ENCODE measurements at regions not wholly inside any gene's neighbourhood (a gene's known extent, or its start where the extent isn't known, plus 50 kb on each side); places are given as distances from the start of the nearest gene placed in this dataset.

DNA sequence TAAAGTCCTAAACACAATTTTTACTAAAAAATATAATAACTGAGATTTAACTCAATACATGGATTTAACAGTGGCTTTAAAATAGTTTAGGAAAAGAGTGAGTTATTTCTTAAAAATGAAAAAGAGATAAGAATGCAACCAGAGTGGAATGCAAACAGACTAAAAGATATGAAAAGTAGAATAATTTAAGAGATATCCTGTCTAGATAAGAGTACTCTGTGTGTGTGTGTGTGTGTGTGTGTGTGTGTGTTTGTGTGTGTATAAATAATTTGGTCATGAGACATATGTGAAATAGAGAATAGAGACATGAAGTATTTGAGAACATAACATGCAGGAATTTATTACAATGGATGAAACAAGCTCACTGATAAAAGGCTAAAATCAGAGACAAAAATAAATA is 986.9 kb upstream of the CHORDC1 start:
- TF ChIP-seq GATA2 (IDR thresholded peaks at IDR 0.05; ENCODE audit: insufficient read depth, insufficient read length, low read depth, low read length) (peak; percentile 50), MYC (IDR thresholded peaks at IDR 0.05; ENCODE audit: low read depth, low read length) (no peak)
- no peaks in the 10 kb centered on the region for H3K4me1 ChIP-seq (ENCODE audit: control insufficient read depth, extremely low read depth, insufficient read depth, low read length)
- H3K9ac ChIP-seq (replicated peaks; ENCODE audit: extremely low read depth, insufficient read depth, low read length): no peak overlapping the region
- no peaks in the 10 kb centered on the region for H3K79me2 ChIP-seq (ENCODE audit: control insufficient read depth, insufficient read depth, low read length)
- no peak overlapping the region for H3K4me2 ChIP-seq (ENCODE audit: insufficient read depth, low read length)
- H3K36me3 ChIP-seq (ENCODE audit: control insufficient read depth in 2 of 2, extremely low read depth in 1 of 2, insufficient read depth in 2 of 2, low read length in 2 of 2): no peaks in the 10 kb centered on the region
- DNase-seq (ENCODE audit: low read depth, low spot score) (no peak), FAIRE-seq (no peak)
- intact Hi-C loops (cut with micrococcal nuclease): no loop called here
- BruUV-seq (replicated peaks): no TSS peak
- H3K9me1 ChIP-seq (replicated peaks; ENCODE audit: control insufficient read depth, extremely low read depth, insufficient read depth, low read length): no peaks in the 10 kb centered on the region
- H2AFZ ChIP-seq (ENCODE audit: low read depth, low read length): no peak overlapping the region
- CTCF ChIA-PET: no interaction called here
- dilution Hi-C loops (cut with MboI; ENCODE audit: extremely low pct_ligation_motif_present, low sequenced_read_pairs): no loop called here
- POLR2A ChIA-PET: no interaction called here
- no peaks in the 10 kb centered on the region for H4K20me1 ChIP-seq (replicated peaks; ENCODE audit: control insufficient read depth, extremely low read depth, insufficient read depth, low read length)
- no peak overlapping the region for H3K27ac ChIP-seq (ENCODE audit: insufficient read depth, low read depth, low read length)
- H3K4me3 ChIP-seq (replicated peaks in 1 of 3; ENCODE audit: insufficient read depth in 1 of 3, low read depth in 1 of 3, low read length in 3 of 3): no peak overlapping the region
- no peaks in the 10 kb centered on the region for H3K27me3 ChIP-seq (ENCODE audit: control insufficient read depth in 2 of 2, insufficient read depth in 2 of 2, low read length in 2 of 2)
- H3K9me3 ChIP-seq (replicated peaks; ENCODE audit: control insufficient read depth, insufficient read depth, low read length): no peaks in the 10 kb centered on the region

DNA sequence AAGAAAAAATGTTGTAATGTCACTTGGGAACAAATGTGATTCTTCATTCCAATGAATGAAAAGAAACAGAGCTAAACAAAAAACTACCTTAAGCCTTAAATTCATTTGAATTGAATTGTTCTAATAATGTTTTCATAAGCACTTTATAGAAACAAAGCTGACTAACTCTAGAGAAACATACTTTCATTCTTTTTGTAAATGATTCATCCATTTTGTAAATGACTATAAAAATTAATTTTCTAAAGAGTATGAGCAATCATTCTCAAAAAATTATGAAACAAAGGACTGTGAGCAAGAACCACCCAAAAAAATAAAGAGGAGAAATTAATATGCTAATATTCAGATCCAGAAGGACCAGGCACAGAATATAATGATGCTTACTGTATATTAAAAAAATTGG is 986.5 kb upstream of the CHORDC1 start:
- Histone ChIP-seq H3K9ac (replicated peaks; ENCODE audit: extremely low read depth, insufficient read depth, low read length) (no peak overlapping the region), H2AFZ (ENCODE audit: low read depth, low read length) (no peak overlapping the region), H3K27ac (ENCODE audit: insufficient read depth, low read depth, low read length) (no peak overlapping the region), H3K9me3 (replicated peaks; ENCODE audit: control insufficient read depth, insufficient read depth, low read length) (no peaks in the 10 kb centered on the region), H4K20me1 (replicated peaks; ENCODE audit: control insufficient read depth, extremely low read depth, insufficient read depth, low read length) (no peaks in the 10 kb centered on the region), H3K4me3 (replicated peaks in 1 of 3; ENCODE audit: insufficient read depth in 1 of 3, low read depth in 1 of 3, low read length in 3 of 3) (no peak overlapping the region), H3K9me1 (replicated peaks; ENCODE audit: control insufficient read depth, extremely low read depth, insufficient read depth, low read length) (no peaks in the 10 kb centered on the region), H3K4me2 (ENCODE audit: insufficient read depth, low read length) (no peak overlapping the region), H3K36me3 (ENCODE audit: control insufficient read depth in 2 of 2, extremely low read depth in 1 of 2, insufficient read depth in 2 of 2, low read length in 2 of 2) (no peaks in the 10 kb centered on the region), H3K4me1 (ENCODE audit: control insufficient read depth, extremely low read depth, insufficient read depth, low read length) (no peaks in the 10 kb centered on the region), H3K79me2 (ENCODE audit: control insufficient read depth, insufficient read depth, low read length) (no peaks in the 10 kb centered on the region), H3K27me3 (ENCODE audit: control insufficient read depth in 2 of 2, insufficient read depth in 2 of 2, low read length in 2 of 2) (no peaks in the 10 kb centered on the region)
- no TSS peak for BruUV-seq (replicated peaks)
- intact Hi-C loops (cut with micrococcal nuclease) (no loop called here), dilution Hi-C loops (cut with MboI; ENCODE audit: extremely low pct_ligation_motif_present, low sequenced_read_pairs) (no loop called here)
- ChIA-PET POLR2A (no interaction called here), CTCF (no interaction called here)
- DNase-seq (ENCODE audit: low read depth, low spot score) (no peak), FAIRE-seq (no peak)
- TF ChIP-seq POLR2A (IDR thresholded peaks at IDR 0.05; ENCODE audit: low read depth, low read length): no peak
- TF ChIP-seq MYC (IDR thresholded peaks at IDR 0.05; ENCODE audit: low read depth, low read length): no peak
- TF ChIP-seq FOS (IDR thresholded peaks at IDR 0.05; ENCODE audit: borderline replicate concordance, insufficient read depth, low read length): peak; percentile 8
- TF ChIP-seq MAX (IDR thresholded peaks at IDR 0.05; ENCODE audit: insufficient read depth, insufficient read length): no peak
- no peak for TF ChIP-seq JUN (IDR thresholded peaks at IDR 0.05; ENCODE audit: borderline replicate concordance, insufficient read depth, insufficient read length, low read depth)
- no peak for TF ChIP-seq EZH2 (IDR thresholded peaks at IDR 0.05; ENCODE audit: borderline replicate concordance, low read depth, low read length, severe bottlenecking)

All from endothelial cell of umbilical vein (primary cell).